IMR-90 (cell line): ENCODE measurements at regions not wholly inside any gene's neighbourhood (a gene's known extent, or its start where the extent isn't known, plus 50 kb on each side); places are given as distances from the start of the nearest gene placed in this dataset.
A peak's percentile ranks its signal among the peaks of the same experiment; 100 is the strongest.

ENCODE experiments used
- ATAC-seq: fragments of 200-7000 bp; cut with Tn5 transposase; 2 replicates; pipeline ENCODE4 v1.9.1; 2020; ENCODE audit warnings: low read depth, mild to moderate bottlenecking, moderate library complexity
- BruUV-seq: library from RNA; stranded (reverse); fragments of 400-500 nt; replicated peaks from 2 replicates; lab custom pipeline; 2021; lab: Mats Ljungman, UMichigan
- CTCF ChIA-PET: fragments of 300-600 bp; formaldehyde crosslinking; extraction: SDS; loops from one replicate; lab custom pipeline; 2021; ENCODE audit warnings: antibody characterized with exemption; lab: Yijun Ruan, JAX
- POLR2A ChIA-PET: fragments of 300-600 bp; sonication (Branson Sonifier 250); formaldehyde crosslinking; loops from one replicate; lab custom pipeline; 2022; ENCODE audit warnings: antibody characterized with exemption; ENCODE audit not compliant: unreplicated experiment; lab: Charles Lee
- DNase-seq: peaks from one replicate; pipeline ENCODE4 v3.0.0; 2013
- H2AFZ ChIP-seq: replicated peaks from 2 replicates; pipeline ENCODE3; 2013; ENCODE audit warnings: low read length, mild to moderate bottlenecking; ENCODE audit not compliant: poor library complexity
- H2AK5ac ChIP-seq: 2 replicates; pipeline ENCODE4 v1.6.1; 2013; ENCODE audit warnings: low read depth, low read length, inconsistent platforms
- H2AK9ac ChIP-seq: replicated peaks from 2 replicates; pipeline ENCODE3; 2013; ENCODE audit warnings: mild to moderate bottlenecking, low read depth, low read length, moderate library complexity; ENCODE audit not compliant: poor library complexity
- H2BK120ac ChIP-seq: 2 replicates; pipeline ENCODE4 v1.6.1; 2013; ENCODE audit warnings: low read depth, low read length, inconsistent platforms
- H2BK15ac ChIP-seq: 3 replicates; pipeline ENCODE4 v1.6.1; 2013; ENCODE audit warnings: low read depth, low read length, inconsistent platforms
- H2BK20ac ChIP-seq: 2 replicates; pipeline ENCODE4 v1.6.1; 2013; ENCODE audit warnings: low read depth, mild to moderate bottlenecking, inconsistent platforms, low read length, moderate library complexity
- H2BK5ac ChIP-seq: 2 replicates; pipeline ENCODE4 v1.6.1; 2013; ENCODE audit warnings: mild to moderate bottlenecking, low read depth, low read length, inconsistent platforms; ENCODE audit not compliant: poor library complexity, severe bottlenecking
- H3K14ac ChIP-seq: replicated peaks from 2 replicates; pipeline ENCODE4 v1.6.1; 2013; ENCODE audit warnings: low read depth, low read length, inconsistent platforms
- H3K18ac ChIP-seq: 2 replicates; pipeline ENCODE4 v1.6.1; 2013; ENCODE audit warnings: low read depth, low read length, control low read depth
- H3K23ac ChIP-seq: 2 replicates; pipeline ENCODE4 v1.6.1; 2013; ENCODE audit warnings: low read depth, low read length, inconsistent platforms
- H3K27ac ChIP-seq: 2 replicates; pipeline ENCODE4 v1.5.1; 2013; ENCODE audit warnings: mild to moderate bottlenecking, control low read depth, low read length; ENCODE audit not compliant: insufficient read depth
- H3K27me3 ChIP-seq: 2 replicates; pipeline ENCODE4 v1.6.1; 2013; ENCODE audit warnings: low read length; ENCODE audit not compliant: control insufficient read depth, insufficient read depth
- H3K36me3 ChIP-seq: 2 replicates; pipeline ENCODE4 v1.6.1; 2013; ENCODE audit warnings: low read length, mixed read lengths; ENCODE audit not compliant: control insufficient read depth, insufficient read depth
- H3K4ac ChIP-seq: 2 replicates; pipeline ENCODE4 v1.6.1; 2013; ENCODE audit warnings: low read depth, low read length, inconsistent platforms
- H3K4me1 ChIP-seq: 2 replicates; pipeline ENCODE4 v1.6.1; 2013; ENCODE audit warnings: low read length, mixed read lengths; ENCODE audit not compliant: control insufficient read depth, insufficient read depth
- H3K4me2 ChIP-seq: 2 replicates; pipeline ENCODE4 v1.6.1; 2013; ENCODE audit warnings: low read depth, mild to moderate bottlenecking, control low read depth, low read length, moderate library complexity
- H3K4me3 ChIP-seq: 2 replicates; pipeline ENCODE4 v1.5.1; 2013; ENCODE audit warnings: low read depth, mild to moderate bottlenecking, control low read depth, low read length, moderate library complexity; ENCODE audit not compliant: insufficient read depth
- H3K56ac ChIP-seq: 2 replicates; pipeline ENCODE4 v1.6.1; 2013; ENCODE audit warnings: low read length, inconsistent platforms; ENCODE audit not compliant: insufficient read depth; ENCODE audit errors: extremely low read depth
- H3K79me1 ChIP-seq, 2 experiments: 2 replicates each; pipeline ENCODE4 v1.6.1; 2013; ENCODE audit warnings: low read length in 2 of 2, inconsistent platforms in 1 of 2, low read depth in 1 of 2
- H3K9ac ChIP-seq: 2 replicates; pipeline ENCODE4 v1.6.1; 2013; ENCODE audit warnings: low read depth, low read length, control low read depth
- H3K9me1 ChIP-seq: 2 replicates; pipeline ENCODE4 v1.6.1; 2013; ENCODE audit warnings: low read length, inconsistent platforms; ENCODE audit not compliant: insufficient read depth
- H3K9me3 ChIP-seq: 2 replicates; pipeline ENCODE4 v1.6.1; 2013; ENCODE audit warnings: low read length; ENCODE audit not compliant: control insufficient read depth, insufficient read depth
- H4K20me1 ChIP-seq: 2 replicates; pipeline ENCODE4 v1.6.1; 2013; ENCODE audit warnings: low read length, inconsistent platforms; ENCODE audit not compliant: insufficient read depth
- H4K5ac ChIP-seq: 2 replicates; pipeline ENCODE4 v1.6.1; 2013; ENCODE audit warnings: mild to moderate bottlenecking, low read depth, low read length, control low read depth
- H4K8ac ChIP-seq, 2 experiments: 2 replicates each; pipeline ENCODE4 v1.6.1; 2013; ENCODE audit warnings: low read depth in 2 of 2, low read length in 2 of 2, control low read depth in 1 of 2, inconsistent platforms in 1 of 2
- H4K91ac ChIP-seq: 2 replicates; pipeline ENCODE4 v1.6.1; 2013; ENCODE audit warnings: low read depth, low read length, inconsistent platforms; ENCODE audit not compliant: insufficient read depth
- CEBPB ChIP-seq: IDR thresholded peaks from 2 replicates; pipeline ENCODE4 v1.6.1; 2012; ENCODE audit warnings: low read depth, low read length, improper control_type of control experiment
- CHD1 ChIP-seq: IDR thresholded peaks from 2 replicates; pipeline ENCODE4 v1.6.1; 2012; ENCODE audit warnings: low read depth, low read length, improper control_type of control experiment
- ELK1 ChIP-seq: fragments of 150-350 bp; IDR thresholded peaks from 2 replicates; pipeline ENCODE4 v1.6.1; 2016; ENCODE audit warnings: low read depth, mild to moderate bottlenecking, low read length, moderate library complexity, borderline replicate concordance
- MAFK ChIP-seq: IDR thresholded peaks from 2 replicates; pipeline ENCODE4 v1.6.1; 2012; ENCODE audit warnings: low read depth, low read length, improper control_type of control experiment
- MAZ ChIP-seq: IDR thresholded peaks from 2 replicates; pipeline ENCODE4 v1.6.1; 2012; ENCODE audit warnings: low read depth, mild to moderate bottlenecking, low read length, improper control_type of control experiment, moderate library complexity, borderline replicate concordance
- POLR2A ChIP-seq: IDR thresholded peaks from 2 replicates; pipeline ENCODE4 v1.6.1; 2012; ENCODE audit warnings: mild to moderate bottlenecking, low read depth, low read length
- RAD21 ChIP-seq: IDR thresholded peaks from 2 replicates; pipeline ENCODE4 v1.6.1; 2012; ENCODE audit warnings: low read length, improper control_type of control experiment
- RFX5 ChIP-seq: IDR thresholded peaks from 2 replicates; pipeline ENCODE4 v1.8.0; 2012; ENCODE audit warnings: low read depth, mild to moderate bottlenecking, low read length, moderate library complexity
- WGBS, 2 experiments: methylation state at CpG; one replicate each; pipeline versions ENCODE4 v1.1.5 to v1.1.7; 2013; ENCODE audit warnings: missing lambda C conversion rate in 2 of 2; ENCODE audit not compliant: insufficient read length in 1 of 2; ENCODE audit errors: extremely low coverage in 2 of 2; 5-methylcytosine and 5-hydroxymethylcytosine counted together
- dilution Hi-C: fragments of 300-500 bp; cut with HindIII; formaldehyde crosslinking; loops from one replicate; pipeline ENCODE4 v1.14.3; 2018; ENCODE audit warnings: low sequenced_read_pairs; ENCODE audit not compliant: unreplicated experiment
- in situ Hi-C: fragments of 300-500 bp; cut with MboI; formaldehyde crosslinking; loops from 3 replicates; pipeline ENCODE4 v1.14.3; 2019; ENCODE audit warnings: low sequenced_read_pairs, inconsistent platforms, mixed read lengths
- intact Hi-C: fragments of 100-400 bp; cut with micrococcal nuclease; formaldehyde crosslinking; loops from 2 replicates; pipeline ENCODE4 v1.10.0; 2022

- no peak overlapping the region for H3K23ac ChIP-seq
- no peaks in the 10 kb centered on the region for H3K79me1 ChIP-seq
- H2BK5ac ChIP-seq: no peak overlapping the region
- no peaks in the 10 kb centered on the region for H3K27me3 ChIP-seq
- no TSS peak for BruUV-seq
- H3K56ac ChIP-seq: no peak overlapping the region
- WGBS, 2 experiments: no CpG with 5 or more reads among the region's 7 CpGs
- DNase-seq (no peak), ATAC-seq (no peak)
- H2AK5ac ChIP-seq: no peak overlapping the region
- H2BK15ac ChIP-seq: no peak overlapping the region
- in situ Hi-C loops (no loop called here), intact Hi-C loops (no loop called here), dilution Hi-C loops (no loop called here)
- no peak overlapping the region for H3K14ac ChIP-seq
- H2BK120ac ChIP-seq: no peak overlapping the region
- no peak overlapping the region for H3K27ac ChIP-seq
- no peak overlapping the region for H3K4me3 ChIP-seq
- H4K8ac ChIP-seq: no peak overlapping the region
- TF ChIP-seq MAZ (no peak), MAFK (peak; percentile 46), CHD1 (no peak), RAD21 (no peak), ELK1 (no peak), CEBPB (no peak), POLR2A (no peak), RFX5 (no peak)
- peaks cover 6% of the 10 kb centered on the region; the same call in 1 of the 2 replicates for H3K4me1 ChIP-seq
- H3K9ac ChIP-seq: no peak overlapping the region
- no peak overlapping the region for H2AFZ ChIP-seq
- no peak overlapping the region for H4K5ac ChIP-seq
- H4K20me1 ChIP-seq: no peaks in the 10 kb centered on the region
- no peak overlapping the region for H3K4ac ChIP-seq
- no peak overlapping the region for H4K91ac ChIP-seq
- no peak overlapping the region for H3K4me2 ChIP-seq
- H3K18ac ChIP-seq: no peak overlapping the region
- no peaks in the 10 kb centered on the region for H3K9me3 ChIP-seq
- H3K36me3 ChIP-seq: no peaks in the 10 kb centered on the region
- CTCF ChIA-PET: no interaction called here
- H3K9me1 ChIP-seq: no peaks in the 10 kb centered on the region
- no peak overlapping the region for H2BK20ac ChIP-seq
- POLR2A ChIA-PET: no interaction called here
- H2AK9ac ChIP-seq: no peak overlapping the region
Measured at GRCh38 chr1:218700666-218701065, 355.5 kb downstream of the TGFB2 start.
